DOHH2 (cell line): ENCODE measurements at regions not wholly inside any gene's neighbourhood (a gene's known extent, or its start where the extent isn't known, plus 50 kb on each side); places are given as distances from the start of the nearest gene placed in this dataset.

Experiments
- H3F3A ChIP-seq: fragments of 200-600 bp; sonication (generic), shearing (Covaris generic); 2 replicates; pipeline ENCODE4 v1.6.0; 2016; ENCODE audit warnings: antibody characterized with exemption, mild to moderate bottlenecking; ENCODE audit not compliant: control insufficient read depth, insufficient read depth
- H3K27ac ChIP-seq: fragments of 200-600 bp; sonication (generic); 2 replicates; pipeline ENCODE4 v1.5.1; 2014; ENCODE audit warnings: low read depth, mild to moderate bottlenecking, low read length, moderate library complexity
- H3K27me3 ChIP-seq: fragments of 200-600 bp; sonication (generic); 2 replicates; pipeline ENCODE4 v1.6.1; 2014; ENCODE audit warnings: mild to moderate bottlenecking, low read length, mixed read lengths; ENCODE audit not compliant: control insufficient read depth
- H3K36me3 ChIP-seq: fragments of 200-600 bp; sonication (generic); 2 replicates; pipeline ENCODE4 v1.6.1; 2014; ENCODE audit warnings: mild to moderate bottlenecking, low read length, moderate library complexity, mixed read lengths; ENCODE audit not compliant: control insufficient read depth
- H3K4me1 ChIP-seq: fragments of 200-600 bp; sonication (generic); 2 replicates; pipeline ENCODE4 v1.6.1; 2014; ENCODE audit warnings: mild to moderate bottlenecking, low read length, mixed read lengths; ENCODE audit not compliant: control insufficient read depth
- H3K4me2 ChIP-seq: fragments of 200-600 bp; sonication (generic); 2 replicates; pipeline ENCODE4 v1.6.0; 2014; ENCODE audit warnings: mild to moderate bottlenecking, low read length, moderate library complexity
- H3K4me3 ChIP-seq: fragments of 200-600 bp; sonication (generic); 2 replicates; pipeline ENCODE4 v1.5.1; 2014; ENCODE audit warnings: mild to moderate bottlenecking, low read length, mixed read lengths
- H3K79me2 ChIP-seq: fragments of 200-600 bp; sonication (generic); 2 replicates; pipeline ENCODE4 v1.6.1; 2014; ENCODE audit warnings: mild to moderate bottlenecking, low read length, mixed read lengths; ENCODE audit not compliant: control insufficient read depth
- H3K9me2 ChIP-seq: fragments of 200-600 bp; sonication (generic); replicated peaks from 2 replicates; pipeline ENCODE4 v1.6.1; 2014; ENCODE audit warnings: mild to moderate bottlenecking, low read length, mixed read lengths; ENCODE audit not compliant: control insufficient read depth
- H3K9me3 ChIP-seq: fragments of 200-600 bp; sonication (generic); 2 replicates; pipeline ENCODE4 v1.6.1; 2014; ENCODE audit warnings: antibody characterized with exemption, low read length, mixed read lengths; ENCODE audit not compliant: control insufficient read depth, insufficient read depth
- H4K20me1 ChIP-seq: fragments of 200-600 bp; sonication (generic); 2 replicates; pipeline ENCODE4 v1.6.0; 2014; ENCODE audit warnings: low read depth, mild to moderate bottlenecking, antibody characterized with exemption, low read length, moderate library complexity; ENCODE audit not compliant: control insufficient read depth, insufficient read depth
- CTCF ChIP-seq: fragments of 200-600 bp; sonication (generic); IDR thresholded peaks from one replicate; pipeline ENCODE4 v1.5.1; 2014; ENCODE audit warnings: antibody characterized with exemption, mild to moderate bottlenecking, low read depth, low read length; ENCODE audit not compliant: poor library complexity, severe bottlenecking
- EZH2phosphoT487 ChIP-seq: fragments of 200-600 bp; sonication (generic); IDR thresholded peaks from 2 replicates; pipeline ENCODE4 v1.6.1; 2017; ENCODE audit warnings: borderline replicate concordance, mild to moderate bottlenecking, antibody characterized with exemption, low read length, moderate library complexity, mixed read lengths

GRCh38 chr3:16665282-16665741 is 60.1 kb upstream of the DAZL start:
- H3K4me1 ChIP-seq, result no peaks in the 10 kb centered on the region
- TF ChIP-seq EZH2phosphoT487, result no peak
- no peak for TF ChIP-seq CTCF
- no peaks in the 10 kb centered on the region for H3K9me3 ChIP-seq
- H3F3A ChIP-seq, result no peaks in the 10 kb centered on the region
- H3K9me2 ChIP-seq, result no peaks in the 10 kb centered on the region
- no peaks in the 10 kb centered on the region for H3K36me3 ChIP-seq
- no peaks in the 10 kb centered on the region for H3K79me2 ChIP-seq
- no peak overlapping the region for H3K4me2 ChIP-seq
- no peak overlapping the region for H3K4me3 ChIP-seq
- H3K27me3 ChIP-seq, result peaks cover 5% of the 10 kb centered on the region; the same call in 1 of the 2 replicates
- H4K20me1 ChIP-seq, result no peaks in the 10 kb centered on the region
- H3K27ac ChIP-seq, result no peak overlapping the region

GRCh38 chr3:16666206-16666605 is 61.0 kb upstream of the DAZL start:
- Histone ChIP-seq H3F3A (no peaks in the 10 kb centered on the region), H4K20me1 (no peaks in the 10 kb centered on the region), H3K4me1 (no peaks in the 10 kb centered on the region), H3K27ac (no peak overlapping the region), H3K36me3 (no peaks in the 10 kb centered on the region), H3K9me3 (no peaks in the 10 kb centered on the region), H3K9me2 (no peaks in the 10 kb centered on the region), H3K4me2 (no peak overlapping the region), H3K79me2 (no peaks in the 10 kb centered on the region), H3K27me3 (peaks cover 5% of the 10 kb centered on the region; the same call in 1 of the 2 replicates), H3K4me3 (no peak overlapping the region)
- TF ChIP-seq EZH2phosphoT487, result no peak
- TF ChIP-seq CTCF, result no peak

GRCh38 chr3:16667633-16668032 is 62.4 kb upstream of the DAZL start:
- TF ChIP-seq EZH2phosphoT487 (no peak), CTCF (no peak)
- no peaks in the 10 kb centered on the region for H3K79me2 ChIP-seq
- H4K20me1 ChIP-seq, result no peaks in the 10 kb centered on the region
- H3F3A ChIP-seq, result no peaks in the 10 kb centered on the region
- no peak overlapping the region for H3K4me2 ChIP-seq
- no peaks in the 10 kb centered on the region for H3K9me3 ChIP-seq
- H3K4me3 ChIP-seq, result no peak overlapping the region
- H3K4me1 ChIP-seq, result no peaks in the 10 kb centered on the region
- no peak overlapping the region for H3K27ac ChIP-seq
- H3K9me2 ChIP-seq, result no peaks in the 10 kb centered on the region
- H3K27me3 ChIP-seq, result peaks cover 5% of the 10 kb centered on the region; the same call in 1 of the 2 replicates
- H3K36me3 ChIP-seq, result no peaks in the 10 kb centered on the region
